Vagina (tissue), 2 donors: ENCODE measurements at regions not wholly inside any gene's neighbourhood (a gene's known extent, or its start where the extent isn't known, plus 50 kb on each side); places are given as distances from the start of the nearest gene placed in this dataset.

Experiments
- DNase-seq, 2 donors: peaks; one replicate each; pipeline ENCODE4 v3.0.0-alpha.2; 2017; ENCODE audit errors: extremely low spot score in 2 of 2
- H3K27ac ChIP-seq: fragments of 200-600 bp; sonication (generic); one replicate; pipeline ENCODE4 v1.5.1; 2019
- H3K27me3 ChIP-seq: fragments of 200-600 bp; sonication (generic); one replicate; pipeline ENCODE4 v1.5.1; 2019
- H3K36me3 ChIP-seq, 2 donors: fragments of 200-600 bp; sonication (generic); one replicate each; pipeline ENCODE4 v1.5.1; 2017 to 2019
- H3K4me1 ChIP-seq: fragments of 200-600 bp; sonication (generic); one replicate; pipeline ENCODE4 v1.5.1; 2019
- H3K4me3 ChIP-seq, 2 donors: fragments of 200-600 bp; sonication (generic); 1 replicate in 1 of 2; 2 replicates in 1 of 2; pipeline ENCODE4 v1.5.1; 2016 to 2019
- H3K9me3 ChIP-seq: fragments of 200-600 bp; sonication (generic); one replicate; pipeline ENCODE4 v1.5.1; 2019
- POLR2A ChIP-seq, 2 donors: fragments of 450-650 bp; IDR thresholded peaks; one replicate each; pipeline ENCODE4 v1.6.1; 2017; ENCODE audit warnings: antibody characterized with exemption in 2 of 2, mild to moderate bottlenecking in 2 of 2, moderate library complexity in 2 of 2
- POLR2AphosphoS5 ChIP-seq, 2 donors: sonication (generic); formaldehyde crosslinking; IDR thresholded peaks; one replicate each; pipeline ENCODE4 v1.9.0; 2017; ENCODE audit warnings: antibody characterized with exemption in 2 of 2, mild to moderate bottlenecking in 2 of 2, low read depth in 1 of 2; ENCODE audit not compliant: insufficient read depth in 1 of 2
- intact Hi-C: fragments of 100-400 bp; cut with DNase I; formaldehyde crosslinking; loops from one replicate; pipeline ENCODE4 v1.15.1; 2023
- TF ChIP-seq, protein P1 (sequence below), 3 experiments: fragments of 450-650 bp in 2 of 3; fragments of 200-600 bp in 1 of 3; sonication (generic) in 1 of 3; IDR thresholded peaks; one replicate each; pipeline ENCODE4 v1.5.1; 2017 to 2019; ENCODE audit warnings: antibody characterized with exemption in 3 of 3, mild to moderate bottlenecking in 2 of 3, moderate library complexity in 2 of 3

DNA sequence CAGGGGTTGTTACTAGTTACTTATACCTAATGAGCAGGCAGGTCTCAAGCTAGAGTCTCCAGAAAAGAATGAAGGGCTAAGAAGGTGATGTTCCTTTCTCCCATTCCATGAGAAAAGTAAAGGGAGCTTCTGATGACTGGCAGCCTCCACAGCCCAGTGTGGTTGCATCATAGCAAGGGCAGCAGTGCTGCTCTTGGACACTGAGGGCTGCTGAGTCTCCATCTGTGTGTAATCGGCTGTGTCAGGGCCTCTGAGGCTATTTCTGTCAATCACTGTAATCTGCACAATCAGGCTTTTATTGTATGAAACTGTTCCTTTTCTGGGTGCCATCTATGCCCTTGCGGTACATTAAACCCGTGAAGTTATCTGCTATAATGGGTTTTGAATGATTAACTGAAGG is 164.1 kb upstream of the FBXO11 start:
- no peaks in the 10 kb centered on the region for H3K27me3 ChIP-seq
- H3K36me3 ChIP-seq: no peaks in the 10 kb centered on the region
- H3K4me3 ChIP-seq: no peak overlapping the region
- DNase-seq: no peak
- H3K9me3 ChIP-seq: no peaks in the 10 kb centered on the region
- no peaks in the 10 kb centered on the region for H3K4me1 ChIP-seq
- no peak overlapping the region for H3K27ac ChIP-seq
- intact Hi-C loops: no loop called here
- TF ChIP-seq, protein P1, sequence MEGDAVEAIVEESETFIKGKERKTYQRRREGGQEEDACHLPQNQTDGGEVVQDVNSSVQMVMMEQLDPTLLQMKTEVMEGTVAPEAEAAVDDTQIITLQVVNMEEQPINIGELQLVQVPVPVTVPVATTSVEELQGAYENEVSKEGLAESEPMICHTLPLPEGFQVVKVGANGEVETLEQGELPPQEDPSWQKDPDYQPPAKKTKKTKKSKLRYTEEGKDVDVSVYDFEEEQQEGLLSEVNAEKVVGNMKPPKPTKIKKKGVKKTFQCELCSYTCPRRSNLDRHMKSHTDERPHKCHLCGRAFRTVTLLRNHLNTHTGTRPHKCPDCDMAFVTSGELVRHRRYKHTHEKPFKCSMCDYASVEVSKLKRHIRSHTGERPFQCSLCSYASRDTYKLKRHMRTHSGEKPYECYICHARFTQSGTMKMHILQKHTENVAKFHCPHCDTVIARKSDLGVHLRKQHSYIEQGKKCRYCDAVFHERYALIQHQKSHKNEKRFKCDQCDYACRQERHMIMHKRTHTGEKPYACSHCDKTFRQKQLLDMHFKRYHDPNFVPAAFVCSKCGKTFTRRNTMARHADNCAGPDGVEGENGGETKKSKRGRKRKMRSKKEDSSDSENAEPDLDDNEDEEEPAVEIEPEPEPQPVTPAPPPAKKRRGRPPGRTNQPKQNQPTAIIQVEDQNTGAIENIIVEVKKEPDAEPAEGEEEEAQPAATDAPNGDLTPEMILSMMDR (IDR thresholded peaks at IDR 0.05): no peak
- no peak for TF ChIP-seq POLR2AphosphoS5 (IDR thresholded peaks at IDR 0.05; ENCODE audit: insufficient read depth in 1 of 2, low read depth in 1 of 2)
- no peak for TF ChIP-seq POLR2A (IDR thresholded peaks at IDR 0.05)

DNA sequence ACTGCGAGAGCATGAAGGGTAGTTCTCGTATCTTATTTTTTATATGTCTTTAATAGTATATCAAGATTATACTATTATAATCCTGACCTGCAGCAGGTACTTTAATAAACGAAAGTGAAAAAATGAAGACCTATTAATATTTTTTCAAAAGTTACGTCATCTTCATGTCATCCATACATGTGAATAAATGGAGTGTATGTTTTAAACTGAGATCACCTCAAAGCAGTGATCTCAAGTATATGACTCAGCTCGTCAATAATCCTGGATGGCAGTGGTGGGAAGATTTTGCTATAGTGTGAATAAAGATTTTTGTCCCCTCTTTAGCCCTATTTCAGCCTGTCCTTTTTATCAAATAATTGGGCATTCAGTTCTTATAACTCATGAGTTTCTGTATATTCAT is 166.3 kb upstream of the FBXO11 start:
- Histone ChIP-seq H3K36me3 (no peaks in the 10 kb centered on the region), H3K4me3 (no peak overlapping the region), H3K27ac (no peak overlapping the region), H3K27me3 (no peaks in the 10 kb centered on the region), H3K9me3 (no peaks in the 10 kb centered on the region), H3K4me1 (no peaks in the 10 kb centered on the region)
- intact Hi-C loops: no loop called here
- TF ChIP-seq POLR2AphosphoS5 (IDR thresholded peaks at IDR 0.05; ENCODE audit: insufficient read depth in 1 of 2, low read depth in 1 of 2): no peak
- no peak for TF ChIP-seq POLR2A (IDR thresholded peaks at IDR 0.05)
- TF ChIP-seq, protein P1 (IDR thresholded peaks at IDR 0.05): no peak
- no peak for DNase-seq

DNA sequence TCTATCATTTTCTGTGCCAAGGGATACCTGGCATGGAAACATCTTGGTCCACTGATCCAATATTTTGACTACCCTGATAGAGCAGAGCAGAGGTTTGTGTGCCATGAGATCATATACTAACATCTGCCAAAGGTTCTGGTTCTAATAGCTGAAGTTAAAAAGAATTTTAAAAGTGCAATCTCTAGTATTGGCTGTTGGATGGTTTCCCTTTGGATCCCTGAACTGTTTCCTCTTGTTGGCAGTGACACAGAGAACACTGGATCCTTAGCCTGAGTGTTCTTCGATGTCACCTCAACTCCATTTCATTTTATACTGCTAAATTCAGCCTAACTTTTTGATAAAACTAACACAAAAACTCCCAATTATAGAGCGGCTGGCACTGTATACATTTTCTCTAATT is 169.3 kb upstream of the FBXO11 start:
- no peaks in the 10 kb centered on the region for H3K36me3 ChIP-seq
- H3K4me1 ChIP-seq: no peaks in the 10 kb centered on the region
- H3K9me3 ChIP-seq: no peaks in the 10 kb centered on the region
- no peak overlapping the region for H3K4me3 ChIP-seq
- no peak for DNase-seq
- intact Hi-C loops: no loop called here
- TF ChIP-seq POLR2AphosphoS5 (IDR thresholded peaks at IDR 0.05; ENCODE audit: insufficient read depth in 1 of 2, low read depth in 1 of 2): no peak
- TF ChIP-seq POLR2A (IDR thresholded peaks at IDR 0.05): no peak
- TF ChIP-seq, protein P1 (IDR thresholded peaks at IDR 0.05): no peak
- H3K27me3 ChIP-seq: no peaks in the 10 kb centered on the region
- H3K27ac ChIP-seq: no peak overlapping the region

DNA sequence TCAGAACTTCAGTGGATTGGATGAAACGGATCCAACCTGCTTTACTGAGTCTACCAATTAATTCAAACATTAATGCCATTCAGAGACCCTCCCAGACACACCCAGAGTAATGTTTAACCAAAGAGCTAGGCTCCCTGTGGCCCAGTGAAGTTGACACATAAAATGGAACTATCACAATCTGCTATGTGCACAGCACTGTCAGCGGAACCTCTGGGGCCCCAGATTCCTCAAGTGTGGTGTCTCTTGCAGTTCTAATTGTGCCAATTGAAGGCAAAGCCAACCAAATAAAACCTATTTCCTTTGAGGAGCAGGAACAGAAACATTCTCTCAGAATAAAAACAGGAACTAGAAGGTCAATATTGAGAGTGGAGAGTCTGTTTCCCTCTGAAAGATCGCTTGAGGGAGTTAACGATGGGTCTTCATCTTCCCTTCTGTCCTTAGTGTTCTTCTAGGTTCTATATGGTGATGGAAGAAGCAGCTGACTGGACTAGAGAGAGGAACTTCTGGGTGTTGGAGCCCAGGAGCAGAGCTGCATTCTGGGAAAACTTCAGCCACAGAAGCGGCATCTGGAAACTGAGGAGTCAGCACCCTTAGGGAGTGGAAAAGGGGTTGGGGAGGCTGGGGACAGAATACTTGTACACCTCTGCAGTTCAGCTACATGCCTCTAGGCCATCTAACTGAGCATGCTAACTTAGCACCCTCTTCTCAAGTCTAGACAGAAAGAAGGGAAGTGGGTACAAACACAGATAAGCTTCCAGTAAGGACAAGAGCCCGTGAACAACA is 174.4 kb upstream of the FBXO11 start:
- Histone ChIP-seq H3K27me3 (no peaks in the 10 kb centered on the region), H3K4me1 (no peaks in the 10 kb centered on the region), H3K4me3 (no peak overlapping the region), H3K27ac (no peak overlapping the region), H3K36me3 (no peaks in the 10 kb centered on the region), H3K9me3 (no peaks in the 10 kb centered on the region)
- intact Hi-C loops: no loop called here
- no peak for TF ChIP-seq POLR2A (IDR thresholded peaks at IDR 0.05)
- TF ChIP-seq POLR2AphosphoS5 (IDR thresholded peaks at IDR 0.05; ENCODE audit: insufficient read depth in 1 of 2, low read depth in 1 of 2): no peak
- TF ChIP-seq, protein P1 (IDR thresholded peaks at IDR 0.05): no peak
- DNase-seq: no peak

- Histone ChIP-seq H3K27ac (no peak overlapping the region), H3K4me3 (no peak overlapping the region), H3K9me3 (no peaks in the 10 kb centered on the region), H3K4me1 (no peaks in the 10 kb centered on the region), H3K27me3 (no peaks in the 10 kb centered on the region), H3K36me3 (no peaks in the 10 kb centered on the region)
- no peak for DNase-seq
- intact Hi-C loops: no loop called here
- TF ChIP-seq POLR2AphosphoS5 (IDR thresholded peaks at IDR 0.05; ENCODE audit: insufficient read depth in 1 of 2, low read depth in 1 of 2): no peak
- no peak for TF ChIP-seq POLR2A (IDR thresholded peaks at IDR 0.05)
- TF ChIP-seq, protein P1 (IDR thresholded peaks at IDR 0.05): no peak
These were observed 175.0 kb upstream of the FBXO11 start for GRCh38 chr2:48081317-48081628.
